Peyer's patch (tissue), 4 donors: ENCODE measurements at regions not wholly inside any gene's neighbourhood (a gene's known extent, or its start where the extent isn't known, plus 50 kb on each side); places are given as distances from the start of the nearest gene placed in this dataset.

ENCODE experiments used
- POLR2A ChIP-seq, 2 donors: fragments of 450-650 bp; IDR thresholded peaks; one replicate each; pipeline ENCODE4 v1.5.1; 2017; ENCODE audit warnings: antibody characterized with exemption in 2 of 2, mild to moderate bottlenecking in 2 of 2, moderate library complexity in 2 of 2
- TF ChIP-seq, protein P1 (sequence below), 6 experiments: fragments of 450-650 bp in 4 of 6; fragments of 200-600 bp in 2 of 6; sonication (generic) in 1 of 6; IDR thresholded peaks; one replicate each; pipeline ENCODE4 v1.5.1; 2017 to 2019; ENCODE audit warnings: antibody characterized with exemption in 6 of 6, mild to moderate bottlenecking in 3 of 6, moderate library complexity in 1 of 6

DNA sequence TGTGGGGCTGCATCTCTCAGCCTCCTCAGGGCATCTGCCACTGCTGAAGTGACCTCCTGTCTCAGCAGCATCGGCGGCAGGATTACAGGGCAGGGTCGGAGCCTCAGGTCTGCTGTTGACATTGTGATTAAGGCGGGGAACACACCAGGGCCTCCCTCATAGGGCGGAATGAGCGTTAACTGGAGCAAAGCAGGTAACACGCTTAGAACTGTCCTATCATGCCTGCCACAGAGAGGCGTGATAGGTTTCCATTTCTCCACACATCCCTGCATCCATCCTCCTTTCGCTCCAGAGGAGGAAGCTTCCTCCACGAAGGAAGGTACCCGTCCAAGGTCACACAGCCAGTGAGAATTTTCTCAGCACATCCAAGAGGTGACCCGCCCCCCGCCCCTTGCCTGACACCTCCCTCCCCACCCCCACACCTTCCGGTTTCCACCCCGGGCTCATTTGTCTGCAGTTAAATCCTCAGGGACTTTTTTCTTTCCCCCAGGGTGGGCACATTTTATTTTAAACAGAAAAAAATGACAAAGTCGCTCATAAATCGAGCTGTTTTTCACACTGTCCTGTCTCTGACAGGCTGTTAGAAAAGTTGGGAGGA is 200.8 kb downstream of the TFAP2C start:
- TF ChIP-seq, protein P1, sequence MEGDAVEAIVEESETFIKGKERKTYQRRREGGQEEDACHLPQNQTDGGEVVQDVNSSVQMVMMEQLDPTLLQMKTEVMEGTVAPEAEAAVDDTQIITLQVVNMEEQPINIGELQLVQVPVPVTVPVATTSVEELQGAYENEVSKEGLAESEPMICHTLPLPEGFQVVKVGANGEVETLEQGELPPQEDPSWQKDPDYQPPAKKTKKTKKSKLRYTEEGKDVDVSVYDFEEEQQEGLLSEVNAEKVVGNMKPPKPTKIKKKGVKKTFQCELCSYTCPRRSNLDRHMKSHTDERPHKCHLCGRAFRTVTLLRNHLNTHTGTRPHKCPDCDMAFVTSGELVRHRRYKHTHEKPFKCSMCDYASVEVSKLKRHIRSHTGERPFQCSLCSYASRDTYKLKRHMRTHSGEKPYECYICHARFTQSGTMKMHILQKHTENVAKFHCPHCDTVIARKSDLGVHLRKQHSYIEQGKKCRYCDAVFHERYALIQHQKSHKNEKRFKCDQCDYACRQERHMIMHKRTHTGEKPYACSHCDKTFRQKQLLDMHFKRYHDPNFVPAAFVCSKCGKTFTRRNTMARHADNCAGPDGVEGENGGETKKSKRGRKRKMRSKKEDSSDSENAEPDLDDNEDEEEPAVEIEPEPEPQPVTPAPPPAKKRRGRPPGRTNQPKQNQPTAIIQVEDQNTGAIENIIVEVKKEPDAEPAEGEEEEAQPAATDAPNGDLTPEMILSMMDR (IDR thresholded peaks at IDR 0.05): no peak
- TF ChIP-seq POLR2A (IDR thresholded peaks at IDR 0.05): no peak
